ENCODE measurements at regions not wholly inside any gene's neighbourhood (a gene's known extent, or its start where the extent isn't known, plus 50 kb on each side); places are given as distances from the start of the nearest gene placed in this dataset.
A peak's percentile ranks its signal among the peaks of the same experiment; 100 is the strongest.

DNA sequence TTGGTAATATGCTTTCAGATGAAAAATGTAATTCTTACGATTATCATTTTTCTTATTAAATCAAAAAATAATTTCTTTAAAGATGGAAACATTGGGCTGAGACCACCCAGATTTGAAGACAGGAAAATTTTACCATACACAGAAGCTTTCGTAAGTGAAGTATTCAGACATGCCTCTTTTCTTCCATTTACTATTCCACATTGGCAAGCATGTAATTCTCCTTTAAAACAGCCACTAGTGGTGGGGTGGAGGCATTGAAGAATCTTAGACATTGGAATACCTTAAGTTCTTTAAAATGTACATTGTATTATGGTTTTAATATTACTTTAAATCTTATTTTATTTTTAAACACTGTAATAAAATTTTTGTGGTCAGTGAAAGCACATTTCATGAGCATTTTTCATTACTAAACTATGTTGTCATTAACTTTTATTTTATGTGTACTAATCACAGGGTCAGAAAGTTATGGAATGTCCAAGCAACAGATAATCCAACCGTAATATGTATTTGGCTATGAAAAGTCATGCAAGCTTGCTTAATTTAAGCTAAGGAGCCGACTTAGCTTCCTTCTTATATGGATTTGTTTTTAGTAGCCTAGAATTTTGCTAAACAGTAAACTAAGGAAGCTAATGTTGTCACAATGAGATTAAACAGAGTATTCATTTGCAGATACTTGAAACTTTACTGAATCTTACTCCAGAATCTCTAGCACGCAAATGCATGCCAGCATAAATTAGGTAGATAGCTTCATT, 97.4 kb upstream of the ALDH1A1 start:
- Histone ChIP-seq H2BK20ac (ENCODE audit: low read depth, low read length) (no peak overlapping the region), H4K8ac (ENCODE audit: low read depth in 2 of 2, low read length in 2 of 2) (no peak overlapping the region), H3K4me3 (ENCODE audit: insufficient read depth, low read depth, low read length) (no peak overlapping the region), H3K4ac (ENCODE audit: low read depth, low read length) (no peak overlapping the region), H3K14ac (replicated peaks; ENCODE audit: low read depth, low read length) (no peak overlapping the region), H2BK15ac (ENCODE audit: low read depth, low read length) (no peak overlapping the region), H3K27ac (ENCODE audit: insufficient read depth, low read length) (no peak overlapping the region), H2AK5ac (ENCODE audit: low read depth, low read length) (no peak overlapping the region), H4K91ac (ENCODE audit: insufficient read depth, low read depth, low read length) (no peak overlapping the region), H3K9ac (ENCODE audit: low read depth, low read length) (no peak overlapping the region), H2AK9ac (replicated peaks; ENCODE audit: low read depth, low read length, poor library complexity) (no peak overlapping the region), H3K79me1 (ENCODE audit: low read depth in 1 of 2, low read length in 2 of 2) (no peaks in the 10 kb centered on the region), H2BK5ac (ENCODE audit: low read depth, low read length, poor library complexity, severe bottlenecking) (no peak overlapping the region), H4K20me1 (ENCODE audit: insufficient read depth, low read length) (no peaks in the 10 kb centered on the region), H3K27me3 (ENCODE audit: control insufficient read depth, insufficient read depth, low read length) (0 out of 2 replicates have a peak, but pooled peaks cover 1% of the 10 kb centered on the region), H3K36me3 (ENCODE audit: control insufficient read depth, insufficient read depth, low read length) (no peaks in the 10 kb centered on the region), H3K9me3 (ENCODE audit: control insufficient read depth, insufficient read depth, low read length) (no peaks in the 10 kb centered on the region), H3K9me1 (ENCODE audit: insufficient read depth, low read length) (no peaks in the 10 kb centered on the region), H3K4me2 (ENCODE audit: low read depth, low read length) (no peak overlapping the region), H3K56ac (ENCODE audit: extremely low read depth, insufficient read depth, low read length) (no peak overlapping the region), H3K4me1 (ENCODE audit: control insufficient read depth, insufficient read depth, low read length) (no peaks in the 10 kb centered on the region), H3K23ac (ENCODE audit: low read depth, low read length) (no peak overlapping the region), H3K18ac (ENCODE audit: low read depth, low read length) (no peak overlapping the region), H4K5ac (ENCODE audit: low read depth, low read length) (no peak overlapping the region), H2BK120ac (ENCODE audit: low read depth, low read length) (no peak overlapping the region), H2AFZ (replicated peaks; ENCODE audit: low read length, poor library complexity) (no peak overlapping the region)
- dilution Hi-C loops (cut with HindIII; ENCODE audit: low sequenced_read_pairs, unreplicated experiment) (no loop called here), in situ Hi-C loops (cut with MboI; ENCODE audit: low sequenced_read_pairs) (no loop called here), intact Hi-C loops (cut with micrococcal nuclease) (no loop called here)
- DNase-seq: peak; percentile 5
- peak; percentile 40 for ATAC-seq (ENCODE audit: low read depth)
- no TSS peak for BruUV-seq (replicated peaks)
- POLR2A ChIA-PET (ENCODE audit: unreplicated experiment): no interaction called here
- TF ChIP-seq RAD21 (IDR thresholded peaks at IDR 0.05; ENCODE audit: low read length) (no peak), SMC3 (IDR thresholded peaks at IDR 0.05; ENCODE audit: low read depth, low read length) (no peak), RCOR1 (IDR thresholded peaks at IDR 0.05; ENCODE audit: insufficient replicate concordance, low read length) (no peak), MAFK (IDR thresholded peaks at IDR 0.05; ENCODE audit: low read depth, low read length) (no peak), FOS (IDR thresholded peaks at IDR 0.05; ENCODE audit: low read depth, low read length) (no peak), POLR2A (IDR thresholded peaks at IDR 0.05; ENCODE audit: low read depth, low read length) (no peak), CHD1 (IDR thresholded peaks at IDR 0.05; ENCODE audit: low read depth, low read length) (no peak), NFE2L2 (IDR thresholded peaks at IDR 0.05; ENCODE audit: low read depth, low read length) (no peak), MXI1 (IDR thresholded peaks at IDR 0.05; ENCODE audit: borderline replicate concordance, low read depth, low read length) (no peak), MAZ (IDR thresholded peaks at IDR 0.05; ENCODE audit: borderline replicate concordance, low read depth, low read length) (no peak), BHLHE40 (IDR thresholded peaks at IDR 0.05; ENCODE audit: low read depth, low read length) (no peak), CEBPB (IDR thresholded peaks at IDR 0.05; ENCODE audit: low read depth, low read length) (no peak), RFX5 (IDR thresholded peaks at IDR 0.05; ENCODE audit: low read depth, low read length) (no peak)
- TF ChIP-seq, protein P1, sequence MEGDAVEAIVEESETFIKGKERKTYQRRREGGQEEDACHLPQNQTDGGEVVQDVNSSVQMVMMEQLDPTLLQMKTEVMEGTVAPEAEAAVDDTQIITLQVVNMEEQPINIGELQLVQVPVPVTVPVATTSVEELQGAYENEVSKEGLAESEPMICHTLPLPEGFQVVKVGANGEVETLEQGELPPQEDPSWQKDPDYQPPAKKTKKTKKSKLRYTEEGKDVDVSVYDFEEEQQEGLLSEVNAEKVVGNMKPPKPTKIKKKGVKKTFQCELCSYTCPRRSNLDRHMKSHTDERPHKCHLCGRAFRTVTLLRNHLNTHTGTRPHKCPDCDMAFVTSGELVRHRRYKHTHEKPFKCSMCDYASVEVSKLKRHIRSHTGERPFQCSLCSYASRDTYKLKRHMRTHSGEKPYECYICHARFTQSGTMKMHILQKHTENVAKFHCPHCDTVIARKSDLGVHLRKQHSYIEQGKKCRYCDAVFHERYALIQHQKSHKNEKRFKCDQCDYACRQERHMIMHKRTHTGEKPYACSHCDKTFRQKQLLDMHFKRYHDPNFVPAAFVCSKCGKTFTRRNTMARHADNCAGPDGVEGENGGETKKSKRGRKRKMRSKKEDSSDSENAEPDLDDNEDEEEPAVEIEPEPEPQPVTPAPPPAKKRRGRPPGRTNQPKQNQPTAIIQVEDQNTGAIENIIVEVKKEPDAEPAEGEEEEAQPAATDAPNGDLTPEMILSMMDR (conservative IDR thresholded peaks at IDR 0.05; ENCODE audit: low read depth, low read length): no peak
- TF ChIP-seq, protein P2, sequence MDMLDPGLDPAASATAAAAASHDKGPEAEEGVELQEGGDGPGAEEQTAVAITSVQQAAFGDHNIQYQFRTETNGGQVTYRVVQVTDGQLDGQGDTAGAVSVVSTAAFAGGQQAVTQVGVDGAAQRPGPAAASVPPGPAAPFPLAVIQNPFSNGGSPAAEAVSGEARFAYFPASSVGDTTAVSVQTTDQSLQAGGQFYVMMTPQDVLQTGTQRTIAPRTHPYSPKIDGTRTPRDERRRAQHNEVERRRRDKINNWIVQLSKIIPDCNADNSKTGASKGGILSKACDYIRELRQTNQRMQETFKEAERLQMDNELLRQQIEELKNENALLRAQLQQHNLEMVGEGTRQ (IDR thresholded peaks at IDR 0.05; ENCODE audit: low read depth, low read length): no peak
- TF ChIP-seq, protein P3, sequence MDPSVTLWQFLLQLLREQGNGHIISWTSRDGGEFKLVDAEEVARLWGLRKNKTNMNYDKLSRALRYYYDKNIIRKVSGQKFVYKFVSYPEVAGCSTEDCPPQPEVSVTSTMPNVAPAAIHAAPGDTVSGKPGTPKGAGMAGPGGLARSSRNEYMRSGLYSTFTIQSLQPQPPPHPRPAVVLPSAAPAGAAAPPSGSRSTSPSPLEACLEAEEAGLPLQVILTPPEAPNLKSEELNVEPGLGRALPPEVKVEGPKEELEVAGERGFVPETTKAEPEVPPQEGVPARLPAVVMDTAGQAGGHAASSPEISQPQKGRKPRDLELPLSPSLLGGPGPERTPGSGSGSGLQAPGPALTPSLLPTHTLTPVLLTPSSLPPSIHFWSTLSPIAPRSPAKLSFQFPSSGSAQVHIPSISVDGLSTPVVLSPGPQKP (IDR thresholded peaks at IDR 0.05; ENCODE audit: borderline replicate concordance, low read depth, low read length): no peak
- CTCF ChIA-PET: interaction anchor here (1.2 kb wide), 1 partner anchor 27 kb away, joined by 3 read pairs; no protein-coding TSS in a partner anchor
- no CpG with 5 or more reads among the region's 5 CpGs for WGBS, 2 experiments (ENCODE audit: extremely low coverage in 2 of 2, insufficient read length in 1 of 2)

Data from IMR-90 (cell line).